CD8-positive, alpha-beta memory T cell (primary cell): ENCODE measurements at regions not wholly inside any gene's neighbourhood (a gene's known extent, or its start where the extent isn't known, plus 50 kb on each side); places are given as distances from the start of the nearest gene placed in this dataset.

Source experiments
- CTCF ChIA-PET: fragments of 350-600 bp; sonication (Branson Sonifier 250); formaldehyde crosslinking; loops from one replicate; lab custom pipeline; 2021; ENCODE audit warnings: antibody characterized with exemption; lab: Charles Lee
- POLR2A ChIA-PET: fragments of 350-600 bp; sonication (Branson Sonifier 250); formaldehyde crosslinking; loops from one replicate; lab custom pipeline; 2021; ENCODE audit warnings: antibody characterized with exemption; lab: Charles Lee
- DNase-seq, 5 donors: peaks; one replicate each; pipeline versions ENCODE4 v3.0.0 to v3.0.0-alpha.2; 2020 to 2022; ENCODE audit warnings: mixed read lengths in 1 of 5
- H3K27ac ChIP-seq: one replicate; pipeline ENCODE4 v1.7.0; 2013; ENCODE audit warnings: low read depth, mild to moderate bottlenecking, low read length, moderate library complexity
- H3K27me3 ChIP-seq: 2 replicates; pipeline ENCODE4 v1.7.0; 2013; ENCODE audit warnings: low read length, mild to moderate bottlenecking; ENCODE audit not compliant: insufficient read depth, poor library complexity, severe bottlenecking
- H3K36me3 ChIP-seq: 2 replicates; pipeline ENCODE4 v1.7.0; 2013; ENCODE audit warnings: mild to moderate bottlenecking, low read length, moderate library complexity; ENCODE audit not compliant: insufficient read depth
- H3K4me1 ChIP-seq: 2 replicates; pipeline ENCODE4 v1.7.0; 2013; ENCODE audit warnings: mild to moderate bottlenecking, low read length, moderate library complexity; ENCODE audit not compliant: insufficient read depth
- H3K4me3 ChIP-seq: 2 replicates; pipeline ENCODE4 v1.7.0; 2013; ENCODE audit warnings: mild to moderate bottlenecking, low read length
- H3K9me3 ChIP-seq: 2 replicates; pipeline ENCODE4 v1.7.0; 2013; ENCODE audit warnings: mild to moderate bottlenecking, low read length
- H3K27ac Mint-ChIP-seq, 8 donors: one replicate each; pipeline ENCODE4 v1.8.0; 2020 to 2021; ENCODE audit warnings: mixed read lengths in 8 of 8, mild to moderate bottlenecking in 6 of 8, inconsistent platforms in 3 of 8, moderate library complexity in 3 of 8
- H3K27me3 Mint-ChIP-seq, 2 donors: one replicate each; pipeline ENCODE4 v1.8.0; 2020 to 2021; ENCODE audit warnings: mixed read lengths in 2 of 2, mild to moderate bottlenecking in 1 of 2, moderate library complexity in 1 of 2
- H3K36me3 Mint-ChIP-seq, 3 donors: one replicate each; pipeline ENCODE4 v1.8.0; 2020 to 2021; ENCODE audit warnings: mixed read lengths in 3 of 3, inconsistent platforms in 1 of 3, mild to moderate bottlenecking in 1 of 3
- H3K4me1 Mint-ChIP-seq, 3 donors: one replicate each; pipeline ENCODE4 v1.8.0; 2020 to 2021; ENCODE audit warnings: mixed read lengths in 3 of 3, inconsistent platforms in 1 of 3, mild to moderate bottlenecking in 1 of 3
- H3K4me3 Mint-ChIP-seq, 7 donors: one replicate each; pipeline ENCODE4 v1.8.0; 2020 to 2021; ENCODE audit warnings: mixed read lengths in 7 of 7, mild to moderate bottlenecking in 6 of 7, moderate library complexity in 4 of 7, inconsistent platforms in 2 of 7
- H3K9me3 Mint-ChIP-seq, 5 donors: one replicate each; pipeline ENCODE4 v1.8.0; 2020 to 2022; ENCODE audit warnings: mixed read lengths in 5 of 5, mild to moderate bottlenecking in 3 of 5, moderate library complexity in 2 of 5, inconsistent platforms in 1 of 5

DNA sequence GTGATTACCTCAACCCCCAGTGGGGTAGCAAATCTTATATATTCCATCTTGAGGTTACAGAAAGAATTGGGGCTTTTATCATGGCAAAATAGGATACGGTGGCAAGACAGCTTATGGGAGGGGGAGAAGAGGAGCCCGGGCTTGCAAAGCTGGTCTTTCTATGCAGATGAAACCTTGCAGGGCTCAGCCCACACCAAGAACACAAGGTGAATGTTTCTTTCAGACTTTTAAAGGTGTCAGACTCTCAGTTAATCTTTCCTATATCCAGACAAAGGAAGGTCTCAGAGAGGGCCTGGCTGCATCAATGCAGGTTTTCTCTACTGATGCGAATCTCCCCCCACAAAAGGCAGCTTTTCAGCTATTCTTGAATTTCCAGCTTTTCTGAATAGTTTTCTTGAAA is 59.9 kb upstream of the WDR17 start:
- Histone ChIP-seq H3K36me3 (no peaks in the 10 kb centered on the region), H3K4me3 (no peak overlapping the region), H3K27ac (no peak overlapping the region), H3K27me3 (no peaks in the 10 kb centered on the region), H3K4me1 (no peaks in the 10 kb centered on the region), H3K9me3 (no peaks in the 10 kb centered on the region)
- DNase-seq, result no peak
- ChIA-PET CTCF (no interaction called here), POLR2A (no interaction called here)
- no peaks in the 10 kb centered on the region for H3K36me3 Mint-ChIP-seq
- H3K27ac Mint-ChIP-seq, result peak overlapping the region in 1 of 8 donors; percentile 56
- H3K4me3 Mint-ChIP-seq, result no peak overlapping the region
- H3K4me1 Mint-ChIP-seq, result peaks cover 2 to 5% (median 4%) of the 10 kb centered on the region in 3 donors
- peaks cover 16 to 22% of the 10 kb centered on the region in 2 donors for H3K27me3 Mint-ChIP-seq
- peaks cover 0 to 6% (median 0%) of the 10 kb centered on the region in 5 donors for H3K9me3 Mint-ChIP-seq

DNA sequence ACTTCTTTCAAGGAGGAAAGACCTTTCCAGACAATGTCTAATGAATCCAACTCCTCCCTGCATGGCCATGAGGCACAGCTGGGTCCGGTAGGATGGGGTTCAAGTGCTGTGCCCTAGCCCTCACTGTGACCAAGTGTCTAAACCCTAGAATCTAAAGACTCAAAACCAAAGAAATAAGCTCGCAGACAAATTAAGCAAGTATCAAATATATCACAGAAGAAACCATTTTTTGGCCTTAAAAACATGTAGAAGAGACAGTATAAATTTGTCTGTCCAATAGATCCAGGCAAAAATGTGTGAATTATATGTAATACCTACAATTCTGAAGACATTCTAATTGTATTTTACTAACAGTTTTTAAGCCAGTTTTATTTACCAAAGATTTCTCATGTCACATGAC is 56.4 kb upstream of the WDR17 start:
- no peak overlapping the region for H3K4me3 ChIP-seq
- Mint-ChIP-seq H3K36me3 (no peaks in the 10 kb centered on the region), H3K4me3 (no peak overlapping the region), H3K4me1 (no peaks in the 10 kb centered on the region), H3K27me3 (peaks cover 0 to 3% of the 10 kb centered on the region in 2 donors), H3K27ac (no peak overlapping the region), H3K9me3 (peaks cover 0 to 6% (median 0%) of the 10 kb centered on the region in 5 donors)
- no peaks in the 10 kb centered on the region for H3K36me3 ChIP-seq
- ChIA-PET POLR2A (no interaction called here), CTCF (no interaction called here)
- H3K27ac ChIP-seq, result no peak overlapping the region
- H3K4me1 ChIP-seq, result no peaks in the 10 kb centered on the region
- DNase-seq, result no peak
- H3K9me3 ChIP-seq, result no peaks in the 10 kb centered on the region
- no peaks in the 10 kb centered on the region for H3K27me3 ChIP-seq

DNA sequence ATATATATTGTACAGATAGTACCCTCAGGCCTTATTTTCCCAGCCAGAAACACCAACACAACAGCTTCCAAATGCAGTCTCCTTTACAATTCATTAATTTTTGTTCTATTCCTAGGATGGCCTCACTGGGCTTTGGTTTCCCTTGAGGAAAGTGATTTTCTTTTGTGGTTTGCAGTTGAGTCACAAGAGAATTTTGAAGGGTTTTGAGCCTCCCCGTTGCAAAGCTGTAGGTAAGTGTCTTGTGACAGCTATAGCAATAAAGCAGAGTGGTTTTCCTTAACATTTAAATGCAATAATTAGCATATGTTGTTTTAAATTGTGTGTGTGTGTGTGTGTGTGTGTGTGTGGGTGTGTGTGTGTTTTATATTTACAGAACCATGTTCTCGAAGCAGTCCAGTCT is 54.1 kb upstream of the WDR17 start:
- H3K9me3 ChIP-seq, result no peaks in the 10 kb centered on the region
- Mint-ChIP-seq H3K4me3 (no peak overlapping the region), H3K4me1 (no peaks in the 10 kb centered on the region), H3K27ac (no peak overlapping the region), H3K27me3 (peaks cover 0 to 3% of the 10 kb centered on the region in 2 donors), H3K9me3 (peaks cover 0 to 6% (median 0%) of the 10 kb centered on the region in 5 donors), H3K36me3 (no peaks in the 10 kb centered on the region)
- ChIA-PET CTCF (interaction anchor here (0.6 kb wide), 1 partner anchor 16 kb away, joined by 3 read pairs; no protein-coding TSS in a partner anchor), POLR2A (no interaction called here)
- no peaks in the 10 kb centered on the region for H3K36me3 ChIP-seq
- no peaks in the 10 kb centered on the region for H3K4me1 ChIP-seq
- H3K27ac ChIP-seq, result no peak overlapping the region
- H3K27me3 ChIP-seq, result no peaks in the 10 kb centered on the region
- DNase-seq, result no peak
- no peak overlapping the region for H3K4me3 ChIP-seq

DNA sequence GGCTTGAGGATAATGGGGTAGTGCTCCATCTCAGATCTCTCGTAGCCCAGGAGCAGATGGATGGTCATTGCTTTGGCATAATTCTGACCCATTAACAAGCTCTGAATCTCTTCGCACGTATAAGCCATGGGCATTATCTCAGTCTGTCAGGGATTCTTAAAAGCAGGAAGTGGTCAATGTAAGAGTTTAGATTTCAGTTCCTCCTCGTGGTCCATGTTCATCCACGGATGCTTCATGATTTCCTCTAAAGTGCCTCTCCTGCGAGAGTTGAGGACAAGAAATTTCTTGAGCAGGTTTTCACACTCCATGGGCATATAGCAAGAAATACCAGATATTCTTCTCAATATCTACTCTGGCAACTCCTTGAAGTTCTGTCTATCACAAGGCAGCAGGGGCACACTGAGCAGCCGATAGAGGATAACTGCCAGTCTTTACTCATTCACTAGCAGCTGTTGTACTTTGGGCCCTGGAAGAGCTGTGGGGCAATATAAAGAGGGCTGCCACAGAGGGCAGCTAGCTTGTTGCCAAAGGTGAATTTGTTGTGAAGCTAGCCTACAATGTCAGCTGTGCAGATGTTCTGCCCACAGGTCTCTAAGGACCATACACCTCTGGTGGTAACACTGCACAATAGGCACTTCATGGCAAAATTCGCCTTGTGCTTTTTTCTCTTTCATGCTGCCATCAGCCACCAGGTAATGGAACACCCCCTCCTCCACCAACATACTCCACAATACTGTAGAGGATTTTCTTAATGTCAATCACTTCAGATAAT is 52.0 kb upstream of the WDR17 start:
- Mint-ChIP-seq H3K27me3 (peaks cover 0 to 3% of the 10 kb centered on the region in 2 donors), H3K4me1 (no peaks in the 10 kb centered on the region), H3K36me3 (no peaks in the 10 kb centered on the region), H3K9me3 (peaks cover 0 to 6% (median 0%) of the 10 kb centered on the region in 5 donors), H3K4me3 (no peak overlapping the region), H3K27ac (no peak overlapping the region)
- Histone ChIP-seq H3K27me3 (no peaks in the 10 kb centered on the region), H3K4me3 (no peak overlapping the region), H3K27ac (no peak overlapping the region), H3K36me3 (no peaks in the 10 kb centered on the region), H3K4me1 (no peaks in the 10 kb centered on the region), H3K9me3 (no peaks in the 10 kb centered on the region)
- no peak for DNase-seq
- CTCF ChIA-PET, result no interaction called here
- POLR2A ChIA-PET, result no interaction called here

DNA sequence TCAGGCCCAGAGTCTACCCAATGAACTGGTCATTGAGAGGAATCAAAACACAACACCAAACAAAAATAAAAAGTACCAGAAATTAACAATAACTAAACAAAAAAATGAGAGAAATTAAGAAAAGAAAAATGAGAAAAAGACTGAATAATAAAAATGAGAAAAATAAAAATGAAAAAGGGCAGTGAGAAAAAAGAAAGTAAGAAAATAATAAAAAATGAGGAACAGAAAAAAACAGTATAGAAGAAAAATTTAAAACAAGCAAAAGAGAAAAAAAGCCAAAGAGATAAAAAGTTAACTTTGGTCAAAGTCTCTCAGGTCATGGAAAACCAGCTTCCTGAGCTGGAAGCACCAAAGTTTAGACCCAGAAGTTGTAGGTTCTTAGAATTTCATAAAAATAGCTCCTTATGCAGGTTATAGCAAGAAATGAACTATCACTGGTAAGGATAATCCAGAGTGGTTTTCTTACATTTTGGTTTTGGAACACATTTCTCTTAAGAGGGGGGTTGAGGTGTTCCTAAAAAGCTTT is 51.0 kb upstream of the WDR17 start:
- H3K27me3 Mint-ChIP-seq, result peaks cover 0 to 3% of the 10 kb centered on the region in 2 donors
- H3K4me3 Mint-ChIP-seq, result no peak overlapping the region
- H3K9me3 Mint-ChIP-seq, result no peaks in the 10 kb centered on the region
- Histone ChIP-seq H3K27ac (no peak overlapping the region), H3K4me1 (no peaks in the 10 kb centered on the region), H3K9me3 (no peaks in the 10 kb centered on the region), H3K4me3 (no peak overlapping the region), H3K27me3 (no peaks in the 10 kb centered on the region), H3K36me3 (no peaks in the 10 kb centered on the region)
- DNase-seq, result no peak
- no peaks in the 10 kb centered on the region for H3K36me3 Mint-ChIP-seq
- peak overlapping the region in 1 of 8 donors; percentile 38 for H3K27ac Mint-ChIP-seq
- ChIA-PET POLR2A (no interaction called here), CTCF (no interaction called here)
- H3K4me1 Mint-ChIP-seq, result no peaks in the 10 kb centered on the region
